ENCODE measurements at regions not wholly inside any gene's neighbourhood (a gene's known extent, or its start where the extent isn't known, plus 50 kb on each side); places are given as distances from the start of the nearest gene placed in this dataset.

DNA sequence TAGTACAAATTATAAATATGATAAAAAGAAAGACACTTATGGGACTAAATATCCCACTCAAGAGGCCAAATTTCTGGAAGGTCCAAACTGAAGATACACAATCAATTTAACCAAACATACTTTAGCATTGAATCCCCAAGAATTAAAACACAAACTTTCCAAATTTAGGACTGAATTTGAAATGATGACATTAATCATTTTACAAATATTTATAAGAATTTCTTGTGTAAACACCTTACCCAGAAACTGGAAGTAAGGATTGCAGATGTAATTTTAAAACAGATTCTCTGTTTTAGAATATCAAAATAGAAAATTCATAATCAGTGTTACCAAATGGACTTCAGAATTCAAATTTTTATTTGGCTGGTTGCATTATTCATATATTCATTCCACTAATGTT lies 588.2 kb upstream of the KCND2 start:
- TF ChIP-seq, protein P1, sequence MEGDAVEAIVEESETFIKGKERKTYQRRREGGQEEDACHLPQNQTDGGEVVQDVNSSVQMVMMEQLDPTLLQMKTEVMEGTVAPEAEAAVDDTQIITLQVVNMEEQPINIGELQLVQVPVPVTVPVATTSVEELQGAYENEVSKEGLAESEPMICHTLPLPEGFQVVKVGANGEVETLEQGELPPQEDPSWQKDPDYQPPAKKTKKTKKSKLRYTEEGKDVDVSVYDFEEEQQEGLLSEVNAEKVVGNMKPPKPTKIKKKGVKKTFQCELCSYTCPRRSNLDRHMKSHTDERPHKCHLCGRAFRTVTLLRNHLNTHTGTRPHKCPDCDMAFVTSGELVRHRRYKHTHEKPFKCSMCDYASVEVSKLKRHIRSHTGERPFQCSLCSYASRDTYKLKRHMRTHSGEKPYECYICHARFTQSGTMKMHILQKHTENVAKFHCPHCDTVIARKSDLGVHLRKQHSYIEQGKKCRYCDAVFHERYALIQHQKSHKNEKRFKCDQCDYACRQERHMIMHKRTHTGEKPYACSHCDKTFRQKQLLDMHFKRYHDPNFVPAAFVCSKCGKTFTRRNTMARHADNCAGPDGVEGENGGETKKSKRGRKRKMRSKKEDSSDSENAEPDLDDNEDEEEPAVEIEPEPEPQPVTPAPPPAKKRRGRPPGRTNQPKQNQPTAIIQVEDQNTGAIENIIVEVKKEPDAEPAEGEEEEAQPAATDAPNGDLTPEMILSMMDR (IDR thresholded peaks at IDR 0.05; ENCODE audit: low read depth, low read length, poor library complexity, severe bottlenecking) = no peak
- no peak for TF ChIP-seq EZH2phosphoT487 (IDR thresholded peaks at IDR 0.05; ENCODE audit: borderline replicate concordance, low read length)

Data from DOHH2 (cell line).